Esophagus squamous epithelium (tissue), 5 donors: ENCODE measurements at regions not wholly inside any gene's neighbourhood (a gene's known extent, or its start where the extent isn't known, plus 50 kb on each side); places are given as distances from the start of the nearest gene placed in this dataset.

ENCODE experiments used
- DNase-seq: peaks from one replicate; lab custom pipeline; 2025; lab: John Stamatoyannopoulos, UW
- H3K27ac ChIP-seq, 4 donors: fragments of 200-600 bp; sonication (generic); one replicate each; pipeline ENCODE4 v1.5.1; 2016 to 2019; ENCODE audit warnings: mild to moderate bottlenecking in 1 of 4
- H3K27me3 ChIP-seq, 4 donors: fragments of 200-600 bp; sonication (generic); 1 replicate in 3 of 4; 2 replicates in 1 of 4; pipeline versions ENCODE4 v1.5.1 to v1.6.0; 2017 to 2021; ENCODE audit warnings: antibody characterized with exemption in 1 of 4
- H3K36me3 ChIP-seq, 3 donors: fragments of 200-600 bp; sonication (generic); one replicate each; pipeline ENCODE4 v1.5.1; 2016 to 2019
- H3K4me1 ChIP-seq, 3 donors: fragments of 200-600 bp; sonication (generic); one replicate each; pipeline ENCODE4 v1.5.1; 2017 to 2019
- H3K4me3 ChIP-seq, 4 donors: fragments of 200-600 bp; sonication (generic); 1 replicate in 3 of 4; 2 replicates in 1 of 4; pipeline ENCODE4 v1.5.1; 2016 to 2019; ENCODE audit warnings: mild to moderate bottlenecking in 2 of 4, moderate library complexity in 1 of 4
- H3K9me3 ChIP-seq, 3 donors: fragments of 200-600 bp; sonication (generic); one replicate each; pipeline ENCODE4 v1.5.1; 2016 to 2019
- POLR2A ChIP-seq, 4 donors: fragments of 450-650 bp; IDR thresholded peaks; one replicate each; pipeline ENCODE4 v1.6.1; 2017; ENCODE audit warnings: antibody characterized with exemption in 4 of 4, mild to moderate bottlenecking in 4 of 4, moderate library complexity in 3 of 4
- WGBS, 2 donors: methylation state at CpG; one replicate each; pipeline ENCODE4 v1.1.5; 2018; 5-methylcytosine and 5-hydroxymethylcytosine counted together
- intact Hi-C: fragments of 100-400 bp; cut with DNase I; formaldehyde crosslinking; loops from one replicate; pipeline ENCODE4 v1.15.0; 2022
- TF ChIP-seq, protein P1 (sequence below), 6 experiments: fragments of 450-650 bp in 4 of 6; fragments of 200-600 bp in 2 of 6; sonication (generic) in 2 of 6; IDR thresholded peaks; one replicate each; pipeline ENCODE4 v1.5.1; 2016 to 2019; ENCODE audit warnings: antibody characterized with exemption in 6 of 6, mild to moderate bottlenecking in 4 of 6, moderate library complexity in 4 of 6
- donor health status: DM: yes; HTN: yes; CAD: no.

GRCh38 chr1:207223162-207223561, 98.3 kb upstream of the CD55 start:
- no peak for TF ChIP-seq POLR2A (IDR thresholded peaks at IDR 0.05)
- TF ChIP-seq, protein P1, sequence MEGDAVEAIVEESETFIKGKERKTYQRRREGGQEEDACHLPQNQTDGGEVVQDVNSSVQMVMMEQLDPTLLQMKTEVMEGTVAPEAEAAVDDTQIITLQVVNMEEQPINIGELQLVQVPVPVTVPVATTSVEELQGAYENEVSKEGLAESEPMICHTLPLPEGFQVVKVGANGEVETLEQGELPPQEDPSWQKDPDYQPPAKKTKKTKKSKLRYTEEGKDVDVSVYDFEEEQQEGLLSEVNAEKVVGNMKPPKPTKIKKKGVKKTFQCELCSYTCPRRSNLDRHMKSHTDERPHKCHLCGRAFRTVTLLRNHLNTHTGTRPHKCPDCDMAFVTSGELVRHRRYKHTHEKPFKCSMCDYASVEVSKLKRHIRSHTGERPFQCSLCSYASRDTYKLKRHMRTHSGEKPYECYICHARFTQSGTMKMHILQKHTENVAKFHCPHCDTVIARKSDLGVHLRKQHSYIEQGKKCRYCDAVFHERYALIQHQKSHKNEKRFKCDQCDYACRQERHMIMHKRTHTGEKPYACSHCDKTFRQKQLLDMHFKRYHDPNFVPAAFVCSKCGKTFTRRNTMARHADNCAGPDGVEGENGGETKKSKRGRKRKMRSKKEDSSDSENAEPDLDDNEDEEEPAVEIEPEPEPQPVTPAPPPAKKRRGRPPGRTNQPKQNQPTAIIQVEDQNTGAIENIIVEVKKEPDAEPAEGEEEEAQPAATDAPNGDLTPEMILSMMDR (IDR thresholded peaks at IDR 0.05) = no peak
- H3K36me3 ChIP-seq = no peaks in the 10 kb centered on the region
- H3K9me3 ChIP-seq = no peaks in the 10 kb centered on the region
- intact Hi-C loops = no loop called here
- H3K27me3 ChIP-seq = no peaks in the 10 kb centered on the region
- H3K4me3 ChIP-seq = no peak overlapping the region
- peaks cover 0 to 9% (median 4%) of the 10 kb centered on the region in 3 donors for H3K4me1 ChIP-seq
- WGBS, 2 donors = 55 to 59% methylated on average over 2 of the region's 2 CpGs
- no peak overlapping the region for H3K27ac ChIP-seq
- no peak for DNase-seq

DNA sequence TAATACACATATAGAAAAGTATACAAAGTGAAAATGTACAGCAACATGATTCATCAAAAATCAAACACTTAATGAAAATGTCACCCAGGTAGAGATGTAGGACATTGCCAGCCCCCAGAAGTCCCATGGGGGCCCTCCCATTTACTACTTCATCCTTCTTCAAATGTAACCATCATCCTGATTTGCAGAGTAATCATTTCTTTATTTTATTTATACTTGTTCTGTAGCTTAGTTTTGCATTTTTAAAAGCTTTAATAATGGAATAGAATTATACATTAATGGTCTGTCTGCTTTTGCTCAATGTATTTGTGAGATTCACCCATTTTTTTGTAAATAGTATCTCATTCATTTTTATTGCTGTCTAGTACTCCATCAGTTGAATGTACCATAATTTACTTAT, 96.8 kb upstream of the CD55 start:
- Histone ChIP-seq H3K27ac (no peak overlapping the region), H3K36me3 (no peaks in the 10 kb centered on the region), H3K4me3 (no peak overlapping the region), H3K27me3 (no peaks in the 10 kb centered on the region), H3K9me3 (no peaks in the 10 kb centered on the region), H3K4me1 (no peaks in the 10 kb centered on the region)
- no peak for TF ChIP-seq POLR2A (IDR thresholded peaks at IDR 0.05)
- TF ChIP-seq, protein P1 (IDR thresholded peaks at IDR 0.05) = no peak
- no peak for DNase-seq
- intact Hi-C loops = no loop called here

DNA sequence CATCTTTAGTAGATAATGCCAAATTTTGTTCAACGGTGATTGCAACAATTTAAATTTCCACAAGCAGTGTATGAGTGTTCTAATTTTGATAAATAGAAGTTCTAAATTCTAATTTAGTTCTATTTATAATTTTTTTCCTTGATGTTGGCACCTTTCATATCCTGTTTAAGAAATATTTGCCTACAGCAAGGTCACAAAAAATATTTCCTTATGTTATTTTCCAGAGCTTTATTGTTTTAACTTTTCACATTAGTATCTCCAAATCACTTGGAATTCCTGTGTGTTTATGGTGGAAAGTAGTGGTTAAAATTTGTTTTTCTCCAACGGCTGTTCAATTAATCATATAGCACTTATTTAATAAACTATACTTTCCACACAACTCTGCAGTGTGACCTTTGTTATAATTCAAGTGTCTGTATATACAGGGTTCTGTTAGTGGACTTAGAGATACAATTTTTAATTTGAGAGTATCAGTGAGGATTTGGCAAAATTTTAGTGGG, 94.3 kb upstream of the CD55 start:
- DNase-seq = no peak
- H3K27me3 ChIP-seq = no peaks in the 10 kb centered on the region
- H3K4me1 ChIP-seq = no peaks in the 10 kb centered on the region
- no peak for TF ChIP-seq POLR2A (IDR thresholded peaks at IDR 0.05)
- TF ChIP-seq, protein P1 (IDR thresholded peaks at IDR 0.05) = no peak
- intact Hi-C loops = no loop called here
- no peak overlapping the region for H3K4me3 ChIP-seq
- H3K27ac ChIP-seq = no peak overlapping the region
- WGBS, 2 donors = 46 to 50% methylated on average over 2 of the region's 2 CpGs
- H3K36me3 ChIP-seq = no peaks in the 10 kb centered on the region
- no peaks in the 10 kb centered on the region for H3K9me3 ChIP-seq

GRCh38 chr1:207228987-207229386, 92.5 kb upstream of the CD55 start:
- H3K4me3 ChIP-seq = no peak overlapping the region
- no peak overlapping the region for H3K27ac ChIP-seq
- no peak for DNase-seq
- intact Hi-C loops = no loop called here
- H3K27me3 ChIP-seq = no peaks in the 10 kb centered on the region
- no peaks in the 10 kb centered on the region for H3K9me3 ChIP-seq
- no peak for TF ChIP-seq POLR2A (IDR thresholded peaks at IDR 0.05)
- TF ChIP-seq, protein P1 (IDR thresholded peaks at IDR 0.05) = no peak
- peaks cover 0 to 5% (median 4%) of the 10 kb centered on the region in 3 donors for H3K4me1 ChIP-seq
- 80 to 88% methylated on average over 7 of the region's 7 CpGs for WGBS, 2 donors
- H3K36me3 ChIP-seq = no peaks in the 10 kb centered on the region

DNA sequence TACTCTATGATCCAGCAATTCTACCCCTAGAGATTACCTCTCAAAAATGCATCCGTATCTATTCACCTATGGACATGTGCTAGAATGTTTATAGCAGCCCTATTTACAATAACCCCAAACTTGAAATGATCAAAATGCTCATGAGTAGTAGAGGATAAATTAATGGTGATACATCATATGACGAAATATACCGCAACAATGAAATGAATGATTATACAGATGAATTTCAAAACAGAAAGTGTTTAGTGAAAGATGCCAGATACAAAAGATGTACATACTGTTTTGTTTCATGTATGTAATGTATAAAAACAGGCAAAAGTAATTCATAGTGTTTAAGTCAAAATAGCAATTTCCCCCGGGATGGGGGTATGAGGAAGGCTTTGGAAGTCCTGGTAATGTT, 91.0 kb upstream of the CD55 start:
- 55 to 58% methylated on average over 4 of the region's 4 CpGs for WGBS, 2 donors
- no peaks in the 10 kb centered on the region for H3K36me3 ChIP-seq
- intact Hi-C loops = no loop called here
- H3K27me3 ChIP-seq = no peaks in the 10 kb centered on the region
- no peak for TF ChIP-seq POLR2A (IDR thresholded peaks at IDR 0.05)
- TF ChIP-seq, protein P1 (IDR thresholded peaks at IDR 0.05) = no peak
- peaks cover 0 to 5% (median 4%) of the 10 kb centered on the region in 3 donors for H3K4me1 ChIP-seq
- DNase-seq = no peak
- no peak overlapping the region for H3K4me3 ChIP-seq
- H3K9me3 ChIP-seq = no peaks in the 10 kb centered on the region
- no peak overlapping the region for H3K27ac ChIP-seq
